ENCODE measurements at regions not wholly inside any gene's neighbourhood (a gene's known extent, or its start where the extent isn't known, plus 50 kb on each side); places are given as distances from the start of the nearest gene placed in this dataset.

DNA sequence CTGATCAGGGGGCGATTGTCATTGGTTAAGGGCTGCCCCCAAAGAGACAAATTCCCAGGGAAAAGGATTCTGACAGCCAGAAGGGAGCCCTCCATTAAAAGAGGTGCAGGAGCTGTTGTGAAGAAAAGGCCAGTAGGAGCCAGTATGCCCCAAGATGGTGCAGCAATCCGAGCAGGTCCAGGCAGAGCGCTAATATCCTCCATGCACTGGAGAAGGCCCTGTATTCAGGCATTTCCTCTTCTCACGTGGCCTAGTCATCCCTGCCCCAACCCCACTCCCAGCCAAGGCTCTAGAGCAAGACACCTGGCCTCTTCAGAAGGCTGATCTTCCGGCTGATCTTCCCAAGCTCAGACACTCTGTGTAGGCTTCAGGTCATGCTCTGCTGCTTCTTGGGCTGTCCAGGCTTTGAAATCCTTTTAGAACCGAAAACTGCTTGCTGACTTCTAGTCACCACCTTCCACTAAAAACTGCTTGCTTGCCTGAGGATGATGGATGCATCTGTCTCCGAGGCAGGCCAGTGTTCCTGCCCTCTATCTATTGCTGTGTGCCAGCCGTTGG is 77.4 kb downstream of the CYP26A1 start:
- Histone ChIP-seq H3K4me3 (replicated peaks; ENCODE audit: low read depth, low read length) (no peak overlapping the region), H3K27me3 (replicated peaks; ENCODE audit: control insufficient read depth, insufficient read depth, low read length) (no peaks in the 10 kb centered on the region), H3K36me3 (ENCODE audit: control insufficient read depth, insufficient read depth, low read length) (no peaks in the 10 kb centered on the region)
- TF ChIP-seq, protein P1, sequence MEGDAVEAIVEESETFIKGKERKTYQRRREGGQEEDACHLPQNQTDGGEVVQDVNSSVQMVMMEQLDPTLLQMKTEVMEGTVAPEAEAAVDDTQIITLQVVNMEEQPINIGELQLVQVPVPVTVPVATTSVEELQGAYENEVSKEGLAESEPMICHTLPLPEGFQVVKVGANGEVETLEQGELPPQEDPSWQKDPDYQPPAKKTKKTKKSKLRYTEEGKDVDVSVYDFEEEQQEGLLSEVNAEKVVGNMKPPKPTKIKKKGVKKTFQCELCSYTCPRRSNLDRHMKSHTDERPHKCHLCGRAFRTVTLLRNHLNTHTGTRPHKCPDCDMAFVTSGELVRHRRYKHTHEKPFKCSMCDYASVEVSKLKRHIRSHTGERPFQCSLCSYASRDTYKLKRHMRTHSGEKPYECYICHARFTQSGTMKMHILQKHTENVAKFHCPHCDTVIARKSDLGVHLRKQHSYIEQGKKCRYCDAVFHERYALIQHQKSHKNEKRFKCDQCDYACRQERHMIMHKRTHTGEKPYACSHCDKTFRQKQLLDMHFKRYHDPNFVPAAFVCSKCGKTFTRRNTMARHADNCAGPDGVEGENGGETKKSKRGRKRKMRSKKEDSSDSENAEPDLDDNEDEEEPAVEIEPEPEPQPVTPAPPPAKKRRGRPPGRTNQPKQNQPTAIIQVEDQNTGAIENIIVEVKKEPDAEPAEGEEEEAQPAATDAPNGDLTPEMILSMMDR (IDR thresholded peaks at IDR 0.05; ENCODE audit: insufficient read depth, low read length, poor library complexity, severe bottlenecking): no peak
- no peak for DNase-seq (ENCODE audit: extremely low read depth, insufficient read length)

DNA sequence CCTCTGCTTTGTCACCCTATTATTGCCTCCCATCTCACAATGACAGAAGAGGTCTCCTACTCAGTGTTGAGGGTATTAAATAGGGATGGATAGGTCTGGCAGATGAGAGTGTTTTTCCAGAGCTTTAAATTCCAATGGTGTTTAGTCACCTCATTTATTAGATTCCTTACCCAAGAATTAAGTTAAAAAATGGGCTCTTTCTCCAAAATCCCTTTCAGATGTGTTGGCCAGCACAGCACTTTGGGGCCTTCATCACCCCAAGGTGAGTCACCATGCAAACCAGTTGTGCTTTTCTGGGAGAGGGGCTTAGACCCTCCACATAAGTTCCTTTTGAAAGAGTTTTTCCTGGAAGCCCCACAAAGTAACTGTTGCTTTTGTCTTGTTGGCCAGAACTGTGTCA is 78.4 kb downstream of the CYP26A1 start:
- Histone ChIP-seq H3K4me3 (replicated peaks; ENCODE audit: low read depth, low read length) (no peak overlapping the region), H3K36me3 (ENCODE audit: control insufficient read depth, insufficient read depth, low read length) (no peaks in the 10 kb centered on the region), H3K27me3 (replicated peaks; ENCODE audit: control insufficient read depth, insufficient read depth, low read length) (no peaks in the 10 kb centered on the region)
- TF ChIP-seq, protein P1 (IDR thresholded peaks at IDR 0.05; ENCODE audit: insufficient read depth, low read length, poor library complexity, severe bottlenecking): no peak
- DNase-seq (ENCODE audit: extremely low read depth, insufficient read length): no peak

DNA sequence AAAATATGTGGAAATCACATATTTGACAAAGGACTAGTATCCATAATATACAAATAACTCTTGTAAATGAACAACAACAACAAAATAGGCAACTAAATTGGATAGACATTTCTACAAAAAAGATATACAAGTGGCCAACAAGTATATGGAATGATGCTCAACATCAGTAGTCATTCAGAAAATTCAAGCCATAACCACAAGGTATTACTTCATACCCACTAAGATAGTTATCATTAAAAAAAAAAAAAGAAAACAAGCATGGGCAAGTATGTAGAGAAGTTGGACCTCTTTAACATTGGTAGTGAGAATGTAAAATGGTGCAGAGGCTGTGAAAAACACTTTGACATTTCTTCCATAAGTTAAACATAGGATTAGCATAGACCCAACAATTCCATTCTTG is 80.8 kb downstream of the CYP26A1 start:
- Histone ChIP-seq H3K27me3 (replicated peaks; ENCODE audit: control insufficient read depth, insufficient read depth, low read length) (no peaks in the 10 kb centered on the region), H3K36me3 (ENCODE audit: control insufficient read depth, insufficient read depth, low read length) (no peaks in the 10 kb centered on the region), H3K4me3 (replicated peaks; ENCODE audit: low read depth, low read length) (no peak overlapping the region)
- no peak for DNase-seq (ENCODE audit: extremely low read depth, insufficient read length)
- TF ChIP-seq, protein P1 (IDR thresholded peaks at IDR 0.05; ENCODE audit: insufficient read depth, low read length, poor library complexity, severe bottlenecking): no peak

DNA sequence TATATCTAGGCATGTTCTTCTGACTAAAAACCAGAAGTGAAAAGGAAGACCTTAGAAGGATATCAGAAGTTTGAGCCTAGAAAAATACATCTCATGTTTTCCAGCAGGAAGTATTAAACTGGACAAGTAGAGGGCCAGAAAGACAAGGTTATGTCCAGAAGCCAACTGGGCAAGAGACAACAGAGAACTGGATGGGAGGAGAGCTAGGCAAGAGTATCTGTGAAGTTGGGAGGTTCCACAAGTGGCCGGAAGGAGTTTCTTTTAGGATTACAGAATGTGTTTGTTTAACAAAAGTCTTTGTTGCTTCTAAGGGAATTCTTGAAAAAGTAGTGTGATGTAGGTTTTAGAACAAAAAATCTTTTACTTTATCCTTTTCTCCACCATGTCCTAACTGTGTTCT is 86.4 kb downstream of the CYP26A1 start:
- Histone ChIP-seq H3K4me3 (replicated peaks; ENCODE audit: low read depth, low read length) (no peak overlapping the region), H3K36me3 (ENCODE audit: control insufficient read depth, insufficient read depth, low read length) (no peaks in the 10 kb centered on the region), H3K27me3 (replicated peaks; ENCODE audit: control insufficient read depth, insufficient read depth, low read length) (no peaks in the 10 kb centered on the region; the same call in none of the 2 replicates)
- no peak for DNase-seq (ENCODE audit: extremely low read depth, insufficient read length)
- TF ChIP-seq, protein P1 (IDR thresholded peaks at IDR 0.05; ENCODE audit: insufficient read depth, low read length, poor library complexity, severe bottlenecking): no peak

DNA sequence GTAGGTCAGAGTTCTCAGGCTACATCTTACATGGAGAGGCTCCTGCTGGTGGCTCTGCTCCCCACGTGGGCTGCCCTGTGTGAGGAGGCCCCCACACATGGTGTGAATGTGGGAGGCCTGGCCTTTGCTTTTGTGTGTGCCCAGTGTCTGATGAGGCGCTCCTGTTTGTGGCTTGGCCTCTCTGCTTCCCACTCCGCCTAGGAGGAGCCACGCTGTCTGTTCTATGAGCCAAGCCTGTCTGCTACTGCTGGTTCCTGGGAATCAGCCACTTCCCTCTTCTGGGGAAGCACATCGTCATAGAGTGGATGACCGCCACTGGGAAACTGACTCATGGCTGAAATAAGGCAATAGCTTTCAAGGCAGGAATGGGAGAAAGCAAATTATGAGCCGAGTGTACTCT is 87.1 kb downstream of the CYP26A1 start:
- H3K27me3 ChIP-seq (replicated peaks; ENCODE audit: control insufficient read depth, insufficient read depth, low read length): no peaks in the 10 kb centered on the region; the same call in none of the 2 replicates
- TF ChIP-seq, protein P1 (IDR thresholded peaks at IDR 0.05; ENCODE audit: insufficient read depth, low read length, poor library complexity, severe bottlenecking): no peak
- H3K36me3 ChIP-seq (ENCODE audit: control insufficient read depth, insufficient read depth, low read length): no peaks in the 10 kb centered on the region
- DNase-seq (ENCODE audit: extremely low read depth, insufficient read length): no peak
- H3K4me3 ChIP-seq (replicated peaks; ENCODE audit: low read depth, low read length): no peak overlapping the region

DNA sequence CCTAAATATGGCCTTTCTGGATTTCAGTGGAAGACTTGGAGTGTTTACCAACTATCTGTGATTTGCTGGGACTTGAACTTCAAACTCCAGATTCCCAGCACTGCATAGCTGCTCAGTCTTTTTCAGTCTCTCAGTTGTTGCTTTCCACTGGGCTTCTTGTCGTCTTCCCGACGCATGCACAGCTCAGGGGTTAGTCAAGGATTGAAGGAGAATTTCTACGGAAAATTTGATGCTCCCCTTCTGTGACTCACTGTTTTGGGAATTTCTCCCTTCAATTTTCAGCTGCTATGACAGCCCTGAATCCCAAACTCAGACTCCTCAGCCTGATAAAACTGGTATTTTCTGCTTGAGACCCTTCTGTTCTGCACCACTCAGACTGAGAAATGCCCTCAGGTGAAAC is 91.7 kb downstream of the CYP26A1 start:
- H3K4me3 ChIP-seq (replicated peaks; ENCODE audit: low read depth, low read length): no peak overlapping the region
- TF ChIP-seq, protein P1 (IDR thresholded peaks at IDR 0.05; ENCODE audit: insufficient read depth, low read length, poor library complexity, severe bottlenecking): no peak
- no peaks in the 10 kb centered on the region for H3K36me3 ChIP-seq (ENCODE audit: control insufficient read depth, insufficient read depth, low read length)
- DNase-seq (ENCODE audit: extremely low read depth, insufficient read length): no peak
- no peaks in the 10 kb centered on the region; the same call in none of the 2 replicates for H3K27me3 ChIP-seq (replicated peaks; ENCODE audit: control insufficient read depth, insufficient read depth, low read length)

All from GM06990 (cell line).